Endothelial cell (in vitro differentiated cells): ENCODE measurements at regions not wholly inside any gene's neighbourhood (a gene's known extent, or its start where the extent isn't known, plus 50 kb on each side); places are given as distances from the start of the nearest gene placed in this dataset.

ENCODE experiments used
- DNase-seq: peaks from one replicate; pipeline ENCODE4 v3.0.0; 2021; ENCODE audit warnings: low spot score
- H3K27ac Mint-ChIP-seq: one replicate; pipeline ENCODE4 v1.8.0; 2021; ENCODE audit warnings: mixed read lengths, inconsistent platforms; ENCODE audit not compliant: unreplicated experiment
- H3K27me3 Mint-ChIP-seq: one replicate; pipeline ENCODE4 v1.8.0; 2021; ENCODE audit warnings: mild to moderate bottlenecking, moderate library complexity, mixed read lengths, inconsistent platforms; ENCODE audit not compliant: unreplicated experiment
- H3K36me3 Mint-ChIP-seq: one replicate; pipeline ENCODE4 v1.8.0; 2021; ENCODE audit warnings: mild to moderate bottlenecking, low read depth, mixed read lengths, inconsistent platforms; ENCODE audit not compliant: unreplicated experiment
- H3K4me1 Mint-ChIP-seq: one replicate; pipeline ENCODE4 v1.8.0; 2021; ENCODE audit warnings: mild to moderate bottlenecking, mixed read lengths, inconsistent platforms; ENCODE audit not compliant: unreplicated experiment
- H3K4me3 Mint-ChIP-seq: one replicate; pipeline ENCODE4 v1.8.0; 2021; ENCODE audit warnings: mild to moderate bottlenecking, mixed read lengths, inconsistent platforms; ENCODE audit not compliant: unreplicated experiment
- H3K9me3 Mint-ChIP-seq: one replicate; pipeline ENCODE4 v1.8.0; 2021; ENCODE audit warnings: mixed read lengths, inconsistent platforms; ENCODE audit not compliant: unreplicated experiment
- CTCF ChIP-seq: fragments of 200-600 bp; sonication (generic); IDR thresholded peaks from one replicate; pipeline ENCODE4 v1.5.0; 2021; ENCODE audit warnings: antibody characterized with exemption; ENCODE audit not compliant: unreplicated experiment

GRCh38 chr2:21676676-21677075, 552.9 kb downstream of the TDRD15 start:
- H3K36me3 Mint-ChIP-seq: no peaks in the 10 kb centered on the region
- H3K4me1 Mint-ChIP-seq: no peaks in the 10 kb centered on the region
- DNase-seq: no peak
- H3K4me3 Mint-ChIP-seq: no peak overlapping the region
- no peaks in the 10 kb centered on the region for H3K27me3 Mint-ChIP-seq
- no peak for TF ChIP-seq CTCF
- H3K9me3 Mint-ChIP-seq: no peaks in the 10 kb centered on the region
- H3K27ac Mint-ChIP-seq: no peak overlapping the region

GRCh38 chr2:21683838-21684237, 560.1 kb downstream of the TDRD15 start:
- no peaks in the 10 kb centered on the region for H3K27me3 Mint-ChIP-seq

GRCh38 chr2:21687589-21687988, 563.8 kb downstream of the TDRD15 start:
- Mint-ChIP-seq H3K27me3 (no peaks in the 10 kb centered on the region), H3K9me3 (no peaks in the 10 kb centered on the region), H3K4me1 (no peaks in the 10 kb centered on the region), H3K4me3 (no peak overlapping the region), H3K27ac (no peak overlapping the region), H3K36me3 (no peaks in the 10 kb centered on the region)
- no peak for DNase-seq
- no peak for TF ChIP-seq CTCF

More at GRCh38 chr2:21683838-21684237, 560.1 kb downstream of the TDRD15 start:
- DNase-seq: no peak
- Mint-ChIP-seq H3K9me3 (no peaks in the 10 kb centered on the region), H3K4me3 (no peak overlapping the region), H3K27ac (no peak overlapping the region), H3K4me1 (no peaks in the 10 kb centered on the region), H3K36me3 (no peaks in the 10 kb centered on the region)
- no peak for TF ChIP-seq CTCF

GRCh38 chr2:21690005-21690404, 566.2 kb downstream of the TDRD15 start:
- Mint-ChIP-seq H3K27ac (no peak overlapping the region), H3K4me1 (no peaks in the 10 kb centered on the region), H3K36me3 (no peaks in the 10 kb centered on the region), H3K4me3 (no peak overlapping the region), H3K9me3 (no peaks in the 10 kb centered on the region), H3K27me3 (no peaks in the 10 kb centered on the region)
- DNase-seq: no peak
- no peak for TF ChIP-seq CTCF

- no peaks in the 10 kb centered on the region for H3K9me3 Mint-ChIP-seq
- no peak overlapping the region for H3K27ac Mint-ChIP-seq
- no peaks in the 10 kb centered on the region for H3K27me3 Mint-ChIP-seq
- H3K36me3 Mint-ChIP-seq: no peaks in the 10 kb centered on the region
- no peak for DNase-seq
- H3K4me1 Mint-ChIP-seq: no peaks in the 10 kb centered on the region
- no peak overlapping the region for H3K4me3 Mint-ChIP-seq
- no peak for TF ChIP-seq CTCF
Measured at GRCh38 chr2:21693081-21693480, 569.3 kb downstream of the TDRD15 start.
